ENCODE measurements at regions not wholly inside any gene's neighbourhood (a gene's known extent, or its start where the extent isn't known, plus 50 kb on each side); places are given as distances from the start of the nearest gene placed in this dataset.

GRCh38 chr2:122237450-122237849 is 482.0 kb downstream of the TSN start:
- ATAC-seq (ENCODE audit: insufficient read depth, low FRiP score), result no peak
- no peak overlapping the region for H3K27ac ChIP-seq (ENCODE audit: low read depth in 1 of 2, low read length in 1 of 2)
- WGBS, 2 donors, result 69 to 85% methylated on average over 3 of the region's 3 CpGs

GRCh38 chr2:122238006-122238559 is 482.6 kb downstream of the TSN start:
- H3K4me3 ChIP-seq, result no peak overlapping the region
- 78 to 89% methylated on average over 10 of the region's 10 CpGs for WGBS, 2 donors
- ATAC-seq (ENCODE audit: insufficient read depth, low FRiP score), result no peak

More at GRCh38 chr2:122237450-122237849, 482.0 kb downstream of the TSN start:
- Histone ChIP-seq H3K36me3 (ENCODE audit: control insufficient read depth in 4 of 4, insufficient read depth in 4 of 4, low read length in 4 of 4) (no peaks in the 10 kb centered on the region), H3K4me1 (ENCODE audit: control insufficient read depth in 5 of 5, insufficient read depth in 5 of 5, low read length in 5 of 5) (no peaks in the 10 kb centered on the region), H3K9me3 (ENCODE audit: control insufficient read depth in 4 of 4, insufficient read depth in 3 of 4, low read length in 3 of 4) (peaks cover 0 to 1% (median 0%) of the 10 kb centered on the region in 4 donors), H3K4me3 (no peak overlapping the region), H3K9ac (ENCODE audit: insufficient read depth in 1 of 2, low read length in 2 of 2) (no peak overlapping the region), H3K27me3 (ENCODE audit: control insufficient read depth in 3 of 3, insufficient read depth in 3 of 3, low read length in 2 of 3) (no peaks in the 10 kb centered on the region)
- DNase-seq, result no peak
- TF ChIP-seq CTCF (IDR thresholded peaks at IDR 0.05; ENCODE audit: control extremely low read depth, extremely low read depth), result no peak

GRCh38 chr2:122239440-122239839 is 484.0 kb downstream of the TSN start:
- no peak overlapping the region for H3K27ac ChIP-seq (ENCODE audit: low read depth in 1 of 2, low read length in 1 of 2)
- ATAC-seq (ENCODE audit: insufficient read depth, low FRiP score) (no peak), DNase-seq (no peak)
- no peaks in the 10 kb centered on the region for H3K4me1 ChIP-seq (ENCODE audit: control insufficient read depth in 5 of 5, insufficient read depth in 5 of 5, low read length in 5 of 5)
- H3K27me3 ChIP-seq (ENCODE audit: control insufficient read depth in 3 of 3, insufficient read depth in 3 of 3, low read length in 2 of 3), result no peaks in the 10 kb centered on the region
- no peak overlapping the region for H3K4me3 ChIP-seq
- WGBS, 2 donors, result 81 to 82% methylated on average over 9 of the region's 9 CpGs
- peaks cover 0 to 1% (median 0%) of the 10 kb centered on the region in 4 donors for H3K9me3 ChIP-seq (ENCODE audit: control insufficient read depth in 4 of 4, insufficient read depth in 3 of 4, low read length in 3 of 4)
- H3K9ac ChIP-seq (ENCODE audit: insufficient read depth in 1 of 2, low read length in 2 of 2), result no peak overlapping the region
- no peak for TF ChIP-seq CTCF (IDR thresholded peaks at IDR 0.05; ENCODE audit: control extremely low read depth, extremely low read depth)
- no peaks in the 10 kb centered on the region for H3K36me3 ChIP-seq (ENCODE audit: control insufficient read depth in 4 of 4, insufficient read depth in 4 of 4, low read length in 4 of 4)

More at GRCh38 chr2:122238006-122238559, 482.6 kb downstream of the TSN start:
- no peaks in the 10 kb centered on the region for H3K4me1 ChIP-seq (ENCODE audit: control insufficient read depth in 5 of 5, insufficient read depth in 5 of 5, low read length in 5 of 5)
- no peak overlapping the region for H3K27ac ChIP-seq (ENCODE audit: low read depth in 1 of 2, low read length in 1 of 2)
- peaks cover 0 to 1% (median 0%) of the 10 kb centered on the region in 4 donors for H3K9me3 ChIP-seq (ENCODE audit: control insufficient read depth in 4 of 4, insufficient read depth in 3 of 4, low read length in 3 of 4)
- no peaks in the 10 kb centered on the region for H3K36me3 ChIP-seq (ENCODE audit: control insufficient read depth in 4 of 4, insufficient read depth in 4 of 4, low read length in 4 of 4)
- TF ChIP-seq CTCF (IDR thresholded peaks at IDR 0.05; ENCODE audit: control extremely low read depth, extremely low read depth), result no peak
- no peak overlapping the region for H3K9ac ChIP-seq (ENCODE audit: insufficient read depth in 1 of 2, low read length in 2 of 2)
- DNase-seq, result no peak
- H3K27me3 ChIP-seq (ENCODE audit: control insufficient read depth in 3 of 3, insufficient read depth in 3 of 3, low read length in 2 of 3), result no peaks in the 10 kb centered on the region
